Stimulated activated CD4-positive, alpha-beta T cell treated with anti-CD3 and anti-CD28 coated beads, Interleukin-4, amount 100 ng/mL, for 1 hour (primary cell): ENCODE measurements at regions not wholly inside any gene's neighbourhood (a gene's known extent, or its start where the extent isn't known, plus 50 kb on each side); places are given as distances from the start of the nearest gene placed in this dataset.
"Not testable (repeated sequence)": the region's sequence is repeated elsewhere in the genome, so short reads cannot be mapped to it uniquely, and the experiment has no call there.

Source experiments
- DNase-seq: peaks from one replicate; pipeline ENCODE4 v3.0.0-alpha.2; 2020

DNA sequence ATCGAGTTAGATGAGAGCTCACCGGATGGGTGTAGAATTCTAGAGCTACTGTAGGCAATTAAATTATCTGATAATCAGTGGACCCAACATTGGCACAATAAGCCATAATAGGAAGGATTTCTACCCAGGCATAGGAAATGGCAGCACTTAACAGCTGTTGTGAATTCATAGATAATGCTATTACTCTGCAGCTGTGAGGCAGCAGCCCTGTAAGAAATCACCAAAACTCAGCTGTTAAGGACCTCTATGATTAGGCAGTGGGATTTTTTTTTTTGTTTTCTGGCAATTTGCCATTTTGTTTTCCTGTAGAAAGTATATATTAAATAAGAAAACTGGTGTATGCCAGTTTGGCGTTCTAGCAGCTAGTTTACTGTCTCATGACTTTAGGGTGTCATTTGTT, 609.1 kb upstream of the SLC35B3 start:
- DNase-seq = no peak

DNA sequence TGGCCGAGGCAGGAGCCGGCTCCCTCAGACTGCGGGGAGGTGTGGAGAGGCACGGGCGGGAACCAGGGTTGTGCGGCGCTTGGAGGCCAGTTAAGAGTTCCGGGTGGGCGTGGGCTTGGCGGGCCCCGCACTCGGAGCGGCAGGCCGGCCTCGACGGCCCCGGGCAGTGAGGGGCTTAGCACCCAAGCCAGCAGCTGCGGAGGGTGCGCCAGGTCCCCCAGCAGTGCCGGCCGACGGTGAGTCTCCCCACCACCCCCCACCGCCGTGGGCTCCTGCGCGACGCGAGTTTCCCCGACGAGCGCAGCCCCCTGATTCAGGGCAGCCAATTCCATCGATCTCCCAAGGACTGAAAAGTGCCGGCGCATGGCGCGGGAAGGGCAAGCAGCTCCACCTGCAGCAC, 605.4 kb upstream of the SLC35B3 start:
- DNase-seq = no peak

DNA sequence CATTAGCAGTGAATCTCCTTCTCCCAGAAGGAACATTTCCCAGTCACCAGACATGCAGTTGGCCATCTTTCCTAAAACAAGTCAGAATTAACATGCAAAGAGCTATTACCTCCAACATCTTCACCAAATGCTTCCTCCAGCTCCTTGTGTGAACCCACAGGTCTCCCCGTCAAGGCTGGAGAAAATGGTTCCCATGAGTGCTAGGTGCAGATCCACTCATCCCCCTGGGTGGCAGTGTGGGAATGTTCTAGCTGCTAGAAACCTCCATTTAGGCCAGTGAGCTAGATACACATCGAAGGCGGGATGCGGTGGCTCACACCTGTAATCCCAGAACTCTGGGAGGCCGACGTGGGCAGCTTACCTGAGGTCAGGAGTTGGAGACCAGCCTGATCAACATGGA, 603.9 kb upstream of the SLC35B3 start:
- no peak for DNase-seq

DNA sequence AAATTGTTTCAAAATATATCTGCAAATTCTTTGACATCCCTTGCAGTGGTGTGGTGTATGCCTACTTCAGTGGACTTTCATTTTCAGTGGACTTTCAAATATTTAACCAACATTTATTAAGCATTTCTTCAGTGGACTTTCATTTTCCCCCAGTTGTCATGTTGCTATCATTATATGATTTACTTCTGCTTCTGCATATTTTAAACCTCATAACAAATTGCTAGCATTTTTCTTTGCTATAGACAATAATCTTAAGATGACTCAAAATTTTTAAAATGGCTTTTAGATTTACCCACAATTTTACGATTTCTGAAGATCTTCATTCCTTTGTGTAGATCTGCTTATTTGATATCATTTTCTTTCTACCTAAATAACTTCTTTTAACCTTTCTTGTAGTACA, 592.7 kb upstream of the SLC35B3 start:
- no peak for DNase-seq

DNA sequence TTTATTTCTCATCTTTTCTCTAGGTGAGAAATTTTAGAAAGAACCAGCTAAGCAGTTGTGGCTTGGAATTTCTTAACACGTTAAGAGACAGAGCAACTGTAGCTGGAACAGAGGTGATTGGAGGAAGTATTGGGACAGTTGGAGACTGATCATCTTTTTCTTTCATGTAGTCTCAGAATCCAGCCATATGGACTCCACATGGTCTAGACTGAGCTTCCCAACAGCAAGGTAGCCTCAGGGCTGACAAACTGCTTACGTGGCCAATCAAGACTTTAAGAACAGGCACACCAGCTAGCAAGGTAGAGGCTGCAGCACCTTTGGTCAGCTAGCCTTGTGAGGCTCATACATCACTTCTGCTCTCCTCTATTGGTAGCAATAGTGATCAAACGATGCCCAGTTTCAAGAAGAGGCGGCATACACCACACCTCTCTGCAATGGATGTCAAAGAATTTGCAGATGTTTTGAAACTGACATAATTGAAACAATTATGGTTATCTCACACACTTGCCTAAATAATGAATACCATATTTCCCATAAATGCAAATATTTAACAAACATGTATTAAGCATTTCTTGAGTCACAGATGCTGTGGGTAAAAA, 590.5 kb upstream of the SLC35B3 start:
- no peak for DNase-seq

DNA sequence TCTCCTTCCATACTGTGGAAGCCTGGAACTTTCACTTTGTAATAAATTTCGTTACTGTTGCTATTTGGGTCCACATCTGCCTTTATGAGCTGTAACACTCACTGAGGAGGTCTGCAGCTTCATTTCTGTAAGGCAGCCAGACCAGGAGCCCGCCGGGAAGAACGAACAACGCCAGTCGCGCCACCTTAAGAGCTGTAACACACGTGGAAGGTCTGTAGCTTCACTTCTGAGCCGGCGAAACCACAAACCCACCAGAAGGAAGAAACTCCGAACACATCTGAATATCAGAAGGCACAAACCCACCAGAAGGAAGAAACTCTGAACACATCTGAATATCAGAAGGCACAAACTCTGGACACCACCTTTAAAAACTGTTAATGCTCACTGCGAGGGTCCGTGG, 589.9 kb upstream of the SLC35B3 start:
- DNase-seq = no peak

DNA sequence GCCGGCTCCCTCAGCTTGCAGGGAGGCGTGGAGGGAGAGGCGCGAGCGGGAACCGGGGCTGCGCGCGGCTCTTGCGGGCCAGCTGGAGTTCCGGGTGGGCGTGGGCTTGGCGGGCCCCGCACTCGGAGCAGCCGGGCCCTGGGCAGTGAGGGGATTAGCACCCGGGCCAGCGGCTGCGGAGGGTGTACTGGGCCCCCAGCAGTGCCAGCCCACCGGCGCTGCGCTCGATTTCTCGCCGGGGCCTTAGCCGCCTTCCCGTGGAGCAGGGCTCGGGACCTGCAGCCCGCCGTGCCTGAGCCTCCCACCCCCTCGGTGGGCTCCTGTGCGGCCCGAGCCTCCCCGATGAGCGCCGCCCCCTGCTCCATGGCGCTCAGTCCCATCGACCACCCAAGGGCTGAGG, 588.9 kb upstream of the SLC35B3 start:
- DNase-seq = not testable (repeated sequence)

DNA sequence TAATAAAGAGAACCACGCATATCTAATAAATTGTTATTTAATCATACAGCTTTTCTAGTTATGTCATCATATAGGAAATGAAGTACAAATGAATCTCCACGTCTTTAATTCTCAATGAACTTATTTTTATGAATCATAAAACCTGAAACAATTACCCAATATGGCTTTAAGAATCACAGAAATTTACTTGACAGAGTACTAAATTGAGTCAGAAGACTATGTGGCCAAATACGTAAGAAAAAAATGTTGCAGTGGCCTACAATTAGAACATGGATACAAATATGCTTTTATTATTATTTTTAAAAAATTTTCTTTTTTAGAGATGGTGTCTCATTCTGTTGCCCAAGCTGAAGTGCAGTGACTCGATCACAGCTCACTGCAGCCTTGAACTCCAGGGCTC, 584.7 kb upstream of the SLC35B3 start:
- DNase-seq = no peak

DNA sequence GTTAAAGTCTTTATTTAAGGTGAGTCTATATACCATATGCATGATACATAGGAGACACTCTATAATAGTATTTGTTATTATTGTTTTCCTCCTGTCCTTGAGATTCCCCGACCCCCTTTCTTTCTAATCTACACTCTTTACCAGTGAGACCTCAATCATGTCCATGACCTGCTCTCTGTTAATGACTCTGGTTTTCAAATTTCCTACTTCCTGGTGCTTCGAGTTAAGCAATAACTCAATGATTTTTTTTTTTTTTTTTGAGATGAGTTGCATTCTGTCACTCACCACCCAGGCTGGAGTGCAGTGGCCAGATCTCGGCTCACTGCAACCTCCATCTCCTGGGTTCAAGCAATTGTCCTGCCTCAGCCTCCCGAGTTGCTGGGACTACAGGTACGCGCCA, 574.6 kb upstream of the SLC35B3 start:
- DNase-seq = no peak

DNA sequence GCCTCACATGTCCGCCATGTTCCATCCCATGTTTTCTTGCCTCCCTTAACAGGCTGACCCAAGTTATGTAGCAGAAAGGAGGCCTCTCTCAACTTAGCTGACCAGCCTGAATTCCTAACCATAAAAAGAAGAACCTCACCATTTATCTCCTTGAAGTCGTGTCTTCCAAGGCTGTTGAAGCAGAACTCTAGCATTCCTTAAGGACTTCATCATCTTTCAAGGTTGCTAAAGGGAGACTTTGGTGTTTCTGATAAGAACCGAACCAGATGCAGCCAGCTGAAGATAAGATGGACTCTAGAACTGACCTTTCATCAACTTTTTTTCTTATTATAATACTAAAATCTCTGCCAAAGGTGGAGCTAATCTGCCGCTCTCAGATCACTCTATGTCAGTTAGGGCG, 571.7 kb upstream of the SLC35B3 start:
- DNase-seq = no peak

DNA sequence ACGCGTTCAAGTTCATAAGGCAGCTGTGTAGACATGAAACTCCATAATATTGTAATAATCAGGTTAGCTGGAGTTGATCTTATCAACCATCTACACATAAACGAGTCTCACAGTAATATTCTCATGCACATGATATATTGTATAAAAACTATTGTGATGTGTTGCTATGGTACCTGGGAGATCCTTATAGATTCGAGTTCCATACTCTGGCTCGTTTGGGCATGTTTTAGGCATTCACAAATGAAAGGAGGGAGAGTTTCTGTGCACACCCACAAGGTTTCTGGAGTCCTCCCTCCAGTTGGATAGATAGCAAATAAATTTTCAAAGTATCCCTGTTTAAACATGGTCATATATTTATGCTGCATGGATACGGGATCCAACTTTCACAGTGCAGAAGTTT, 567.5 kb upstream of the SLC35B3 start:
- DNase-seq = no peak

DNA sequence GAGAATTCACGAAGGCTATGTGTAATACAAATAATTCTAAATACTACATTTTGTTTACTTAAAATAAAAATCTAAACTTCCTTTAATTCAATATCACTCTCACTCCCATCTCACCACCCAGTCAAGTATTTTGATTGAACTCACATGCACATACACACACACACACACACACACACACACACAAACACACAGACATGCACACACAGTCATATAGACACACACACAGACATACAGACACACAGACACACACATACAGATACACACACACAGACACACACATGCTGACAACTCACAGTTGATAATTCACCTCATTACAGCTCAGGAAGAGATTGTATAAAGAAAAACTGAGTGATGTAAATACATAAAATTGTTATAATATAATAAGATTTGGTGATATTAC, 559.8 kb upstream of the SLC35B3 start:
- no peak for DNase-seq

DNA sequence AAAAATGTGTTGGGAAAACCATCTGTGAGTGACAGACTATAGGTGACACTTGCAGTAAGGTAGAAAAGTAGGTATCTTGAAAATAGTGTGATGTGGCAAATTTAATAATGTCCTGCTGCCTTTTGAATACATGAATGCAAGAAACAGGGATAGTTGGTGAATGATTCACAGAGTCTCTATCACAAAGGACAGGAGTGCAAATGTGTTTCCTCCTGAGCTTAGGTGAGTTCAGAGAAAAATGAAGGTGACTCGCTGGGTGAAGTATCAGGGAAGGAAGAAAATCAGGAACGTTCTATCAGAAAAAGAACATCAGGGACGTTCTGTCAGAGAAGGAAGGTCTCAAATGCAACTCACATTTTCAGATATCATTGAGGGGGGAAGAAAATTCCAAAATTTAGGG, 557.8 kb upstream of the SLC35B3 start:
- DNase-seq = no peak

DNA sequence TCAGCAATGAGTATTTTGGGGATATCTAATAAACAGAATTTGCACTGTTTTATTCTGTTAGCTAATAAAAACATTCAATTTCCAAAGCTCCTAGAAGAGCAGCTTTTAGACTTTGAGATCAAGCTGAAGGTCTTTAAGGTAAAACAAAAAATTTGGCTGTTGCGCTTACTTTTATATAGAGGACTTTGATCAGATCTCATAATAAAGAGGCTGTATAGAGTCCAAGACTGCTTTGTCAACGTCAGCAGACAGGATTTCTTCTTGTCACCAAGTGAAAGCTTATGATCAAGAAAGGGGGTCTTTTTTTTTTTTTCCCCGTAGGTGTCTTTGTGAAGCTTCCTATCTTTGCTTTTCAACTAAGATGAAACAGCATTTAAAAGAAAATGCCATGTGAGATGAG, 556.5 kb upstream of the SLC35B3 start:
- no peak for DNase-seq

DNA sequence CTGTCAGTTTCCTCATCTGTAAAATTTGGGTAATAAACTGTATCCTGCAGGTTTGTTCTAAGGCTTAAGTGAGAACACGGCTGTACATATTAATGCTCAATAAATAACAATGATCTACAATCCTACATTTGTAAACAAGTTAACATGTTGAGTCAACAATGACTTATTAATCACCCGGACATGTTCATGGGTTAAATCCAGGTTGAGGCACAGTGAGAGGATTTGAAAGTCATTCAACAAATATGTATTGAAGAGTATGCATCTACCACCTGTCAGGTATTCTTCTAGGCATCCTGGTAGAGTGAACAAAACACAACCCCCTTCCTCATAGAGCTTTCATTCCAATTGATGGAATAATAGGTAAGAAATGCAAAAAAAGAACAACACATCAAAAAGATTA, 554.7 kb upstream of the SLC35B3 start:
- DNase-seq = no peak

DNA sequence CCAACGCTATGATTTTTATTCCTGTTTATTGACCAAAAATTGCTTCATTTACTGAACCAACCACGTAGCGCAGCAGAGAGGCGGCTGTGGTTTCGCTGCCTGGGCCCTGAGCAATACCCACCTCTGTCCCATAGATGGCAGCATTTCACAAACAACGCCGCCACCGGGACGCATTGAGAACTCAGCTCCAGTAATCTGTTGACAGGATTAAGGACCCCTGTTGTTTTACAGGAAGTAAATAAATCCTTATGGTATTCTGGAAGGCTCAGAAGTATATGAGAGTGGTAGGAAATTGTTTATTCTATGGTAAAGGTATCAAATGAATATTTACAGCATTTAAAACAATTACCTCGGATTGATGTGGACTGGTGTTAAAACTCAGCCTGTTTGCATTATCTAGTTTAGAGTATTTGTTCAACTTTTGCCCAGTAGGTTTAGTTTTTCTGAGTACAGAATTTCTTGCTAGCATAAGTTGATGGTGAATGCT, 547.9 kb upstream of the SLC35B3 start:
- peak; percentile 48 for DNase-seq

DNA sequence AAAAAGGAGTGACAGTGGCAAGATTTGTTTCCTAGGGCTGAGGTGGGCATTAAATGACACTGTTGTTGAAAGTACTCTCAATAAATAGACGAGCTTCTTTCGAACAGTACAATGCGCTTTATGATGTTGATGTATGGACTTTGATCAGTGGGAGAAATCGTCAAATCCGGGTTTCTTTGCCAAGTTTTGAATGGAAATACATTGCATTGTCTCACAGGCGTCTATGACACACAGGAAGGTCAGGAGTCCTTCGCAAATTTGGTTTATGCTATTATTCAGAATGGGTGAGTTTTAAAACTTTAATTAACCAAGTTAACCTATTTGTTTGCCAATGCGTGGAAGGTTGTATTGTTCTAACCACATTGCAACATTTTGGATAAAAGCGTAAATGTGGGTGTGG, 547.3 kb upstream of the SLC35B3 start:
- no peak for DNase-seq

DNA sequence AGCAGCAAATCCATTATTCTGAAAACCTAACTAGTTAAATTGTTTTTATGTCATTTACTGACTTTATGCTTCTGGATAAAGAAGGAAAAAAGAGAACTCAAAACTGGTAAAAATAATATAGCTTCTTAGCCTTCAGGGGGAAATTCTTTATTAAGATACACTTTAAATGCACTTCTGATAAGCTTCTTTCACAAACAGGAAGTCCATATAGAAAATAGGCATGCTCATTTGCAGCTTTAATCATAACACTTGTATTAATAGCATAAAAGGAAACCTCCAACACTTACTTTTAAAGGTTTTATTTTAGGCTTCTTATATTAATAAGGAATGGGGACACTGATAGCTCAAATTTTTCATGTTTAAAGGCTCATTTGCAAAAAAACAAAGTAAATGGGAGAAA, 538.0 kb upstream of the SLC35B3 start:
- DNase-seq = no peak

DNA sequence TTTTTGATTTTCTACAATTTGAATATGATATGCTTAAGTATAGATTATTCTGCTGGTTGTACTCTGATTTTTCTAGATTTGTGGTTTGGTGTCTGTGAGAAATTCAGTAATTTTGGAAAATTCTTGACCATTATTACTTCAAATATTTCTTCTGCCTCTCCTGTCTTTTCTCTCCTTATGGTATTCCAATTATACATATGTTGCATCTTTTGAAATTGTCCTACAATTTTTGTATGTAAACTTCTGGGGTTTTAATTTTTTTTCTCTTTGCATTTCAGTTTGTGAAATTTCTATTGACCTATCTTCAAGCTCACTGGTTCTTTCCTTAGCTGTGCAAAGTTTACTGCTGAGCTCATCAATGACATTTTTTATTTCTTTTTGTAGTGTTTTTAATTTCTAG, 534.4 kb upstream of the SLC35B3 start:
- DNase-seq = no peak

DNA sequence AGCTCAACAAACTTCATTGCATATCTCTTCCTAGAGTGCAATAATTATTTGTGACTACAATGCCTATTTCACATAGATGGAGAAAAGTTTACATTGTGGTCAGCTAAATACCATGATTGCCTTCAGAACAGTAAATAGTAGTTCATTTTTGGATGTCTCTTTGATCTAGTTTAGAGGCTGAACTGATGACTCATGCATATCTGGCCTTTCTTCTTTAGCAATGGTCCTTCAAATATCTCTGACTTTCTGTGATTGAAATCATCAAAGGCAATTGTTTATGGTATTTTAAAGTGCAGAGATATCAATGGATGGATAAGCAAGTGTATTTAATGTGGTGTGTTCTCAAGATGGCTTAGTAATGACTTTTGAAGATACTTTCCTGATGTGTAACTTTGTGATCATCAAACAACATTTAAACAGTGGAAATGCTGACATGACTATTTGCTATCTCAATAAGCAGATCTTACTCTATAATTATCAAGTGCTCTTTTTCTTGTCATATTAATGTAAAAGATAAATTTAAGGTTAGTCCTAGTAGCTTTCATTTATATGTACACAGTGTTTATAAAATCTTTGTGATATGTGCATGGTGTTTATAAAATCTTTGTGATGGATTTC, 523.7 kb upstream of the SLC35B3 start:
- DNase-seq = no peak

DNA sequence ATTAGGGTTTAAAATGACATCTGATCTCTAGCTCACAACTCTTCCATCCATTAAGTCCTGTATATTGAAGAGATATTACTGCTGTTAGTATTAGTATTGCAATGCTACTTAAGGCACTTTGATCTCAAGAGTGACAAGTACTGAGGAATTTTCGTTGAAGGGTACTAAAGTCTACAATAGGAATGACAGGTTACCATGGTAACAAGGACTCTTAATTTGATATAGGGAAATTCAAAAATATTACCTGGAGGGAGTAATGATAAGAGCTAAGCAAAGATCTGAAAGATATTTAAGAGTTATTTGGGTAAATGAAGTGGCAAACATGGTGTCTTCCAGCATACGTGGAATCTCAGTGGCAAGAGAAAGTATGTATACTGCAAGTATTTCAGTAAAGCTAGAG, 518.0 kb upstream of the SLC35B3 start:
- no peak for DNase-seq

DNA sequence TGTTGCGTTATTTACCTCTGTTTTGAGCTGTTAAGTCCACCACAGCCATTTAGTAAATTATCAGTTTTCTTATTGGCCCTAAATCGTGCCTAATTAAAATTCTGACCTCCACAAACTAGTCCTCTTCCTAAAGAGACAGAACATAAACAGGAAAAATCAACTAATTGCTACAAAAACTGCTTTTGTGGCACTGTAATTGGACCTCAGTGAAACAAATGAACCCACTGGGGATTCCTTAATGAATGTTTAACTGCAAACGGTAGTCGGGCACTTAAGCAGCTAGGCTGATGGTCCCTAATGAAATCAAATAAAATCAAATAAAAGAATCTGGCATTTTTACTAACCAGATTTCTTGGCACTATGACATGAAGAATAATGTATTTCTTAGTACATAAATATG, 513.4 kb upstream of the SLC35B3 start:
- no peak for DNase-seq

DNA sequence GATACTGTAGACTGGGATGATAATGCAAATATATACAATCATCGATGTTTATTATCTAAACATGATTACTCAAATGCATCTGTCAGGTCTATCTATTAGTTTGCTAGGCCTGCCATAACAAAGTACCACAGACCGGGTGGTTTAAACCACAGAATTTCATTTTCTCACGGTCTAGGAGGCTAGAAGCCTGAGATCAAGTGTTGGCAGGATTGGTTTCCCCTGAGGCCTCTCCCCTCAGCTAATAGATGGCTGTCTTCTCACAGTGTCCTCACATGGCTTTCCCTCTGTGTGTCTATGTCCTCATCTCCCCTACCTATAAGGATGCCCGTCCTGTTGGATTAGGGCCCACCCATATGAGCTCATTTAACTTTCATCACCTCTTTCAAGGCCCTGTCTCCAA, 512.6 kb upstream of the SLC35B3 start:
- no peak for DNase-seq

DNA sequence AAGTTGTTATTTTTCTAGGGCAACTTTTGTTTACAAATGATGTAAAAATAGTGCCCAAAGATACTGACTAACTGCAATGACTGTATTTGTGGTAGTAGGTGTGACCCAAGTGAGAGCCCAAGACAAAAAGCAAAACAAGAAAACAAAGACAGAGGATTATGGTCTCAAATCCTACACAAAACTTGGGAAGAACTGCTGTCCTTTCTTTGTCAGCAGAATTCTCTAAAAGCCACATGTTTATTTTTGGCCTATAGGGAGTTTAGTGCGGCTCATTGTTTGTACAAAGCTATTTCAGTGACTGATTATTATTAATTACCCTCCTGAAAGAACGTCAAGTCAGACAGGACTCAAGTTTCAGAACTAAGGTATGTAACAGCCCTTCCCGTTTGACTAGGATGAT, 509.2 kb upstream of the SLC35B3 start:
- no peak for DNase-seq

DNA sequence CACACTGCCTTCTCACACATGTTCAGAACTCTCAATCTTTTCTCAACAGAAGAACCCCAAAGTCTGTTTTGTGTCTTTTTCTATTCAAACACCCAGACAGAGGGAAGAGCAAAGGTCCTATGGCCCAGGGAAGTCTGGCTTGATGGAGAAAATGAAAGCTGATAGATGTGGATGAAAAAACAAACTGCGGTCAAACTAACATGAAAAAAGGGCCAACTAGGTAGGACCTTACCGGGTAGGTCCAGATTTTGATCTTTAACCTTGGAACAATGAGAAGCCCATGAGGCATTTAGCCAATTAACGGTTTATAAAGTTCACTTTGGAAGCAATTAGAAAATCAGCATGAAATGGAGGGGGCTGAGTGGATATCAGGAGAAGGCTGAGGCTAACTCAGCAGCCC, 507.7 kb upstream of the SLC35B3 start:
- DNase-seq = no peak
